B cell (primary cell): ENCODE measurements at regions not wholly inside any gene's neighbourhood (a gene's known extent, or its start where the extent isn't known, plus 50 kb on each side); places are given as distances from the start of the nearest gene placed in this dataset.

ENCODE experiments used
- ATAC-seq: fragments of 200-7000 bp; cut with Tn5 transposase; one replicate; pipeline ENCODE4 v1.10.0; 2021; ENCODE audit warnings: low read depth, mild to moderate bottlenecking, moderate number of reproducible peaks, moderate library complexity
- CTCF ChIA-PET: fragments of 350-600 bp; sonication (Branson Sonifier 250); formaldehyde crosslinking; loops from one replicate; lab custom pipeline; 2021; ENCODE audit warnings: antibody characterized with exemption, inconsistent platforms; lab: Charles Lee
- POLR2A ChIA-PET: fragments of 350-600 bp; sonication (Branson Sonifier 250); formaldehyde crosslinking; loops from one replicate; lab custom pipeline; 2021; ENCODE audit warnings: antibody characterized with exemption; lab: Charles Lee
- DNase-seq: peaks from one replicate; pipeline ENCODE4 v3.0.0; 2013
- H2AFZ ChIP-seq: 2 replicates; pipeline ENCODE4 v1.6.1; 2012; ENCODE audit warnings: mild to moderate bottlenecking, low read depth, low read length; ENCODE audit not compliant: insufficient read depth, poor library complexity, severe bottlenecking
- H3K27ac ChIP-seq, 2 donors: 1 replicate in 1 of 2; 2 replicates in 1 of 2; pipeline ENCODE4 v1.5.1; 2012 to 2013; ENCODE audit warnings: low read length in 2 of 2, mild to moderate bottlenecking in 2 of 2, moderate library complexity in 1 of 2
- H3K27me3 ChIP-seq, 4 experiments: fragments of 200-600 bp in 1 of 4; sonication (generic) in 1 of 4; replicated peaks in 1 of 4; 1 replicate in 2 of 4; 2 replicates in 2 of 4; pipeline versions ENCODE4 v1.6.1 to v1.7.0; 2013 to 2016; ENCODE audit warnings: low read length in 3 of 4, mild to moderate bottlenecking in 2 of 4, mixed read lengths in 1 of 4, moderate library complexity in 1 of 4; ENCODE audit not compliant: insufficient read depth in 4 of 4, control insufficient read depth in 3 of 4; ENCODE audit errors: control extremely low read depth in 1 of 4
- H3K36me3 ChIP-seq, 2 experiments: replicated peaks in 1 of 2; 1 replicate in 1 of 2; 2 replicates in 1 of 2; pipeline versions ENCODE4 v1.6.1 to v1.7.1; 2013; ENCODE audit warnings: low read length in 1 of 2; ENCODE audit not compliant: insufficient read depth in 2 of 2, control insufficient read depth in 1 of 2; ENCODE audit errors: control extremely low read depth in 1 of 2, extremely low read depth in 1 of 2
- H3K4me1 ChIP-seq, 2 donors: fragments of 200-600 bp in 1 of 2; sonication (generic) in 1 of 2; 1 replicate in 1 of 2; 2 replicates in 1 of 2; pipeline versions ENCODE4 v1.5.1 to v1.6.1; 2013 to 2017; ENCODE audit warnings: low read length in 2 of 2; ENCODE audit not compliant: control insufficient read depth in 2 of 2, insufficient read depth in 2 of 2
- H3K4me2 ChIP-seq: replicated peaks from 2 replicates; pipeline ENCODE3; 2012; ENCODE audit warnings: mild to moderate bottlenecking, low read depth, low read length; ENCODE audit not compliant: poor library complexity, severe bottlenecking
- H3K4me3 ChIP-seq, 5 experiments: fragments of 200-600 bp in 1 of 5; sonication (generic) in 1 of 5; 1 replicate in 3 of 5; 2 replicates in 2 of 5; pipeline versions ENCODE4 v1.5.1 to v1.7.0; 2011 to 2016; ENCODE audit warnings: low read length in 4 of 5, mild to moderate bottlenecking in 4 of 5, low read depth in 2 of 5, control low read depth in 1 of 5, moderate library complexity in 1 of 5; ENCODE audit not compliant: insufficient read depth in 1 of 5; ENCODE audit errors: control extremely low read depth in 1 of 5, extremely low read depth in 1 of 5
- H3K79me2 ChIP-seq: fragments of 200-600 bp; sonication (generic); one replicate; pipeline ENCODE4 v1.6.0; 2016; ENCODE audit warnings: low read length; ENCODE audit not compliant: control insufficient read depth, insufficient read depth
- H3K9ac ChIP-seq: fragments of 200-600 bp; sonication (generic); 2 replicates; pipeline ENCODE4 v1.6.1; 2017; ENCODE audit warnings: mild to moderate bottlenecking, low read length, moderate library complexity
- H3K9me3 ChIP-seq, 3 donors: one replicate each; pipeline versions ENCODE4 v1.6.1 to v1.7.1; 2013; ENCODE audit warnings: low read length in 2 of 3; ENCODE audit not compliant: control insufficient read depth in 2 of 3, insufficient read depth in 1 of 3; ENCODE audit errors: control extremely low read depth in 1 of 3
- H4K20me1 ChIP-seq: 2 replicates; pipeline ENCODE4 v1.6.0; 2012; ENCODE audit warnings: mild to moderate bottlenecking, low read length; ENCODE audit not compliant: insufficient read depth, control insufficient read depth, poor library complexity, severe bottlenecking
- H3K27ac Mint-ChIP-seq: one replicate; pipeline ENCODE4 v1.8.0; 2021; ENCODE audit warnings: mixed read lengths
- H3K27me3 Mint-ChIP-seq: one replicate; pipeline ENCODE4 v1.8.0; 2021; ENCODE audit warnings: mixed read lengths
- H3K4me1 Mint-ChIP-seq: one replicate; pipeline ENCODE4 v1.8.0; 2021; ENCODE audit warnings: mixed read lengths
- H3K4me3 Mint-ChIP-seq: one replicate; pipeline ENCODE4 v1.8.0; 2021; ENCODE audit warnings: mixed read lengths
- H3K9me3 Mint-ChIP-seq: one replicate; pipeline ENCODE4 v1.8.0; 2022; ENCODE audit warnings: mixed read lengths; ENCODE audit not compliant: insufficient read depth
- CTCF ChIP-seq: fragments of 200-600 bp; IDR thresholded peaks from one replicate; pipeline ENCODE4 v1.8.0; 2022; ENCODE audit warnings: antibody characterized with exemption, mild to moderate bottlenecking
- EZH2 ChIP-seq: IDR thresholded peaks from 2 replicates; pipeline ENCODE4 v1.6.1; 2012; ENCODE audit warnings: borderline replicate concordance, low read depth, mild to moderate bottlenecking, moderate library complexity, low read length; ENCODE audit not compliant: insufficient read depth, poor library complexity, severe bottlenecking
- WGBS: methylation state at CpG from one replicate; pipeline ENCODE4 v1.1.5; 2013; ENCODE audit warnings: missing lambda C conversion rate; ENCODE audit not compliant: insufficient coverage; 5-methylcytosine and 5-hydroxymethylcytosine counted together
- intact Hi-C: fragments of 100-400 bp; cut with micrococcal nuclease; formaldehyde crosslinking; loops from one replicate; pipeline ENCODE4 v1.10.0; 2022

- no peaks in the 10 kb centered on the region for H4K20me1 ChIP-seq
- no peak overlapping the region for H3K27ac ChIP-seq
- H3K9me3 Mint-ChIP-seq: no peaks in the 10 kb centered on the region
- intact Hi-C loops: no loop called here
- ChIA-PET POLR2A (no interaction called here), CTCF (interaction anchor here (1.0 kb wide), 1 partner anchor 137 kb away, joined by 3 read pairs; no protein-coding TSS in a partner anchor)
- no peak for DNase-seq
- no peak overlapping the region for H3K4me3 ChIP-seq
- H3K9ac ChIP-seq: no peak overlapping the region
- H3K4me3 Mint-ChIP-seq: no peak overlapping the region
- H3K4me2 ChIP-seq: no peak overlapping the region
- no peak for ATAC-seq
- no peaks in the 10 kb centered on the region for H3K27me3 Mint-ChIP-seq
- no peaks in the 10 kb centered on the region for H3K4me1 ChIP-seq
- no peaks in the 10 kb centered on the region for H3K27me3 ChIP-seq
- no peaks in the 10 kb centered on the region for H3K79me2 ChIP-seq
- no peak for TF ChIP-seq CTCF
- TF ChIP-seq EZH2: no peak
- no peak overlapping the region for H3K27ac Mint-ChIP-seq
- 77% methylated on average over 3 of the region's 3 CpGs for WGBS
- H3K36me3 ChIP-seq: no peaks in the 10 kb centered on the region
- H2AFZ ChIP-seq: no peak overlapping the region
- H3K4me1 Mint-ChIP-seq: no peaks in the 10 kb centered on the region
- H3K9me3 ChIP-seq: no peaks in the 10 kb centered on the region
These were observed 379.0 kb downstream of the LMX1A start for GRCh38 chr1:164977561-164977960.

- H3K36me3 ChIP-seq: no peaks in the 10 kb centered on the region
- H3K9ac ChIP-seq: no peak overlapping the region
- no peaks in the 10 kb centered on the region for H3K79me2 ChIP-seq
- intact Hi-C loops: no loop called here
- no peak overlapping the region for H3K4me2 ChIP-seq
- H3K27ac Mint-ChIP-seq: no peak overlapping the region
- TF ChIP-seq EZH2 (no peak), CTCF (no peak)
- H3K9me3 ChIP-seq: peaks cover 0 to 3% (median 0%) of the 10 kb centered on the region in 3 donors
- no peaks in the 10 kb centered on the region for H3K27me3 ChIP-seq
- ChIA-PET POLR2A (no interaction called here), CTCF (no interaction called here)
- ATAC-seq: no peak
- H3K4me1 ChIP-seq: no peaks in the 10 kb centered on the region
- WGBS: 96% methylated on average over 2 of the region's 6 CpGs
- no peak overlapping the region for H3K4me3 Mint-ChIP-seq
- no peaks in the 10 kb centered on the region for H3K27me3 Mint-ChIP-seq
- H2AFZ ChIP-seq: no peak overlapping the region
- DNase-seq: no peak
- H3K27ac ChIP-seq: no peak overlapping the region
- H3K4me3 ChIP-seq: no peak overlapping the region
- H4K20me1 ChIP-seq: no peaks in the 10 kb centered on the region
- H3K4me1 Mint-ChIP-seq: no peaks in the 10 kb centered on the region
- H3K9me3 Mint-ChIP-seq: no peaks in the 10 kb centered on the region
These were observed 384.5 kb downstream of the LMX1A start for GRCh38 chr1:164971921-164972415.
